ENCODE measurements at regions not wholly inside any gene's neighbourhood (a gene's known extent, or its start where the extent isn't known, plus 50 kb on each side); places are given as distances from the start of the nearest gene placed in this dataset.

GRCh38 chr5:157986431-157986990 lies 127.6 kb upstream of the CLINT1 start:
- ATAC-seq: no peak
- FAIRE-seq: no peak
- ChIA-PET SMC1A (ENCODE audit: uncharacterized antibody, unreplicated experiment) (no interaction called here), RAD21 (ENCODE audit: unreplicated experiment) (no interaction called here), CTCF (no interaction called here), POLR2A (no interaction called here)
- Histone ChIP-seq H3K27me3 (replicated peaks in 1 of 2; ENCODE audit: control insufficient read depth in 2 of 2, insufficient read depth in 2 of 2, low read length in 1 of 2) (no peaks in the 10 kb centered on the region), H4K20me1 (ENCODE audit: control insufficient read depth, insufficient read depth) (no peaks in the 10 kb centered on the region), H2AFZ (ENCODE audit: control insufficient read depth, low read depth, low read length) (no peak overlapping the region), H3K79me2 (ENCODE audit: control insufficient read depth, insufficient read depth, low read length) (no peaks in the 10 kb centered on the region), H3K4me1 (ENCODE audit: control insufficient read depth, insufficient read depth, low read length) (no peaks in the 10 kb centered on the region), H3K9ac (ENCODE audit: control insufficient read depth, insufficient read depth, low read length) (no peak overlapping the region), H3K27ac (ENCODE audit: control insufficient read depth, insufficient read depth) (no peak overlapping the region), H3K36me3 (ENCODE audit: control insufficient read depth in 2 of 2, insufficient read depth in 2 of 2, low read length in 1 of 2) (no peaks in the 10 kb centered on the region), H3K9me3 (replicated peaks; ENCODE audit: control insufficient read depth, insufficient read depth, low read length) (no peaks in the 10 kb centered on the region), H3K4me3 (no peak overlapping the region), H3K4me2 (ENCODE audit: control insufficient read depth, insufficient read depth) (no peak overlapping the region)
- no TSS peak for BruUV-seq (replicated peaks)
- in situ Hi-C loops (cut with MboI) (no loop called here), intact Hi-C loops (cut with micrococcal nuclease; ENCODE audit: unreplicated experiment) (no loop called here)
- DNase-seq (ENCODE audit: low read depth, low spot score): no peak
- no peak for TF ChIP-seq JUND (IDR thresholded peaks at IDR 0.05; ENCODE audit: low read depth, low read length)
- no peak for TF ChIP-seq MEF2A (IDR thresholded peaks at IDR 0.05; ENCODE audit: insufficient read depth, low read depth, low read length)
- WGBS (ENCODE audit: insufficient coverage, insufficient replicate concordance, low lambda C conversion rate, missing lambda C conversion rate): 60% methylated on average over 27 of the region's 29 CpGs

DNA sequence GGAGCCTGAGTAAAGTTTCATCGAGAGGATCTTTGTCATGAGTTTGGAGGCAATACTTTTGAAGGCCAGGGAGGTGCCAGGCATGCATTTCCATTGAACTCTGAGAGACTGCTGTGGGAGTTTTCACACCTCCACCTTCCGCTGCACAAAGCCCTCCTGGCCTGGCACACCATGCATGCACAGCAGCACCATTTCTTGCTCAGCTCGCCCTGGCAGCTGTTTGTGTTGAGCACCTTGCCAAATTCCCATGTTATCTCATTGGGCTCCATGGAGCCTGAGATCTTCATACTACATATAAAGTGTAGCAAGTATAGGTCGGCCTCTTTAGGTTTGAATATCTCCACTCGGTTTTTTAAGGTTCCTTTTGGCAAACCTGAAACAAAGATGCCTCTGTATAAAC lies 125.7 kb upstream of the CLINT1 start:
- no peaks in the 10 kb centered on the region for H4K20me1 ChIP-seq (ENCODE audit: control insufficient read depth, insufficient read depth)
- ChIA-PET CTCF (no interaction called here), POLR2A (no interaction called here), RAD21 (ENCODE audit: unreplicated experiment) (no interaction called here), SMC1A (ENCODE audit: uncharacterized antibody, unreplicated experiment) (no interaction called here)
- H3K4me1 ChIP-seq (ENCODE audit: control insufficient read depth, insufficient read depth, low read length): no peaks in the 10 kb centered on the region
- H3K9me3 ChIP-seq (replicated peaks; ENCODE audit: control insufficient read depth, insufficient read depth, low read length): no peaks in the 10 kb centered on the region
- ATAC-seq (no peak), DNase-seq (ENCODE audit: low read depth, low spot score) (no peak), FAIRE-seq (no peak)
- H3K27me3 ChIP-seq (replicated peaks in 1 of 2; ENCODE audit: control insufficient read depth in 2 of 2, insufficient read depth in 2 of 2, low read length in 1 of 2): no peaks in the 10 kb centered on the region
- H3K4me3 ChIP-seq: no peak overlapping the region
- intact Hi-C loops (cut with micrococcal nuclease; ENCODE audit: unreplicated experiment) (no loop called here), in situ Hi-C loops (cut with MboI) (no loop called here)
- no peak overlapping the region for H3K4me2 ChIP-seq (ENCODE audit: control insufficient read depth, insufficient read depth)
- H3K27ac ChIP-seq (ENCODE audit: control insufficient read depth, insufficient read depth): no peak overlapping the region
- H3K9ac ChIP-seq (ENCODE audit: control insufficient read depth, insufficient read depth, low read length): no peak overlapping the region
- 17% methylated on average over 5 of the region's 5 CpGs for WGBS (ENCODE audit: insufficient coverage, insufficient replicate concordance, low lambda C conversion rate, missing lambda C conversion rate)
- no peaks in the 10 kb centered on the region for H3K36me3 ChIP-seq (ENCODE audit: control insufficient read depth in 2 of 2, insufficient read depth in 2 of 2, low read length in 1 of 2)
- no peaks in the 10 kb centered on the region for H3K79me2 ChIP-seq (ENCODE audit: control insufficient read depth, insufficient read depth, low read length)
- H2AFZ ChIP-seq (ENCODE audit: control insufficient read depth, low read depth, low read length): no peak overlapping the region
- no TSS peak for BruUV-seq (replicated peaks)
- TF ChIP-seq, protein P1, sequence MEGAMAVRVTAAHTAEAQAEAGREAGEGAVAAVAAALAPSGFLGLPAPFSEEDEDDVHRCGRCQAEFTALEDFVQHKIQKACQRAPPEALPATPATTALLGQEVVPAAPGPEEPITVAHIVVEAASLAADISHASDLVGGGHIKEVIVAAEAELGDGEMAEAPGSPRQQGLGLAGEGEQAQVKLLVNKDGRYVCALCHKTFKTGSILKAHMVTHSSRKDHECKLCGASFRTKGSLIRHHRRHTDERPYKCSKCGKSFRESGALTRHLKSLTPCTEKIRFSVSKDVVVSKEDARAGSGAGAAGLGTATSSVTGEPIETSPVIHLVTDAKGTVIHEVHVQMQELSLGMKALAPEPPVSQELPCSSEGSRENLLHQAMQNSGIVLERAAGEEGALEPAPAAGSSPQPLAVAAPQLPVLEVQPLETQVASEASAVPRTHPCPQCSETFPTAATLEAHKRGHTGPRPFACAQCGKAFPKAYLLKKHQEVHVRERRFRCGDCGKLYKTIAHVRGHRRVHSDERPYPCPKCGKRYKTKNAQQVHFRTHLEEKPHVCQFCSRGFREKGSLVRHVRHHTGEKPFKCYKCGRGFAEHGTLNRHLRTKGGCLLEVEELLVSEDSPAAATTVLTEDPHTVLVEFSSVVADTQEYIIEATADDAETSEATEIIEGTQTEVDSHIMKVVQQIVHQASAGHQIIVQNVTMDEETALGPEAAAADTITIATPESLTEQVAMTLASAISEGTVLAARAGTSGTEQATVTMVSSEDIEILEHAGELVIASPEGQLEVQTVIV (IDR thresholded peaks at IDR 0.05; ENCODE audit: borderline replicate concordance, partially characterized antibody): no peak
- TF ChIP-seq, protein P2, sequence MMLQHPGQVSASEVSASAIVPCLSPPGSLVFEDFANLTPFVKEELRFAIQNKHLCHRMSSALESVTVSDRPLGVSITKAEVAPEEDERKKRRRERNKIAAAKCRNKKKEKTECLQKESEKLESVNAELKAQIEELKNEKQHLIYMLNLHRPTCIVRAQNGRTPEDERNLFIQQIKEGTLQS (IDR thresholded peaks at IDR 0.05; ENCODE audit: borderline replicate concordance, extremely low read depth, low read depth, low read length): no peak
- TF ChIP-seq MTA2 (IDR thresholded peaks at IDR 0.05; ENCODE audit: low read depth): no peak
- TF ChIP-seq PML (IDR thresholded peaks at IDR 0.05; ENCODE audit: low read length): no peak
- no peak for TF ChIP-seq NRF1 (conservative IDR thresholded peaks at IDR 0.05; ENCODE audit: low read depth, low read length)
- TF ChIP-seq, protein P3, sequence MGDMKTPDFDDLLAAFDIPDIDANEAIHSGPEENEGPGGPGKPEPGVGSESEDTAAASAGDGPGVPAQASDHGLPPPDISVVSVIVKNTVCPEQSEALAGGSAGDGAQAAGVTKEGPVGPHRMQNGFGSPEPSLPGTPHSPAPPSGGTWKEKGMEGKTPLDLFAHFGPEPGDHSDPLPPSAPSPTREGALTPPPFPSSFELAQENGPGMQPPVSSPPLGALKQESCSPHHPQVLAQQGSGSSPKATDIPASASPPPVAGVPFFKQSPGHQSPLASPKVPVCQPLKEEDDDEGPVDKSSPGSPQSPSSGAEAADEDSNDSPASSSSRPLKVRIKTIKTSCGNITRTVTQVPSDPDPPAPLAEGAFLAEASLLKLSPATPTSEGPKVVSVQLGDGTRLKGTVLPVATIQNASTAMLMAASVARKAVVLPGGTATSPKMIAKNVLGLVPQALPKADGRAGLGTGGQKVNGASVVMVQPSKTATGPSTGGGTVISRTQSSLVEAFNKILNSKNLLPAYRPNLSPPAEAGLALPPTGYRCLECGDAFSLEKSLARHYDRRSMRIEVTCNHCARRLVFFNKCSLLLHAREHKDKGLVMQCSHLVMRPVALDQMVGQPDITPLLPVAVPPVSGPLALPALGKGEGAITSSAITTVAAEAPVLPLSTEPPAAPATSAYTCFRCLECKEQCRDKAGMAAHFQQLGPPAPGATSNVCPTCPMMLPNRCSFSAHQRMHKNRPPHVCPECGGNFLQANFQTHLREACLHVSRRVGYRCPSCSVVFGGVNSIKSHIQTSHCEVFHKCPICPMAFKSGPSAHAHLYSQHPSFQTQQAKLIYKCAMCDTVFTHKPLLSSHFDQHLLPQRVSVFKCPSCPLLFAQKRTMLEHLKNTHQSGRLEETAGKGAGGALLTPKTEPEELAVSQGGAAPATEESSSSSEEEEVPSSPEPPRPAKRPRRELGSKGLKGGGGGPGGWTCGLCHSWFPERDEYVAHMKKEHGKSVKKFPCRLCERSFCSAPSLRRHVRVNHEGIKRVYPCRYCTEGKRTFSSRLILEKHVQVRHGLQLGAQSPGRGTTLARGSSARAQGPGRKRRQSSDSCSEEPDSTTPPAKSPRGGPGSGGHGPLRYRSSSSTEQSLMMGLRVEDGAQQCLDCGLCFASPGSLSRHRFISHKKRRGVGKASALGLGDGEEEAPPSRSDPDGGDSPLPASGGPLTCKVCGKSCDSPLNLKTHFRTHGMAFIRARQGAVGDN (IDR thresholded peaks at IDR 0.05): no peak
- no peak for TF ChIP-seq ZNF24 (IDR thresholded peaks at IDR 0.05)
- no peak for TF ChIP-seq TCF3 (IDR thresholded peaks at IDR 0.05; ENCODE audit: borderline replicate concordance, insufficient read depth, low read depth, low read length)
- no peak for TF ChIP-seq ZBED1 (IDR thresholded peaks at IDR 0.05; ENCODE audit: borderline replicate concordance)
- no peak for TF ChIP-seq ZZZ3 (IDR thresholded peaks at IDR 0.05; ENCODE audit: control insufficient read depth, insufficient read length, low read depth)
